Ovary (tissue), 7 donors: ENCODE measurements at regions not wholly inside any gene's neighbourhood (a gene's known extent, or its start where the extent isn't known, plus 50 kb on each side); places are given as distances from the start of the nearest gene placed in this dataset.

ENCODE experiments used
- DNase-seq, 5 donors: peaks; one replicate each; pipeline ENCODE4 v3.0.0-alpha.2; 2019 to 2020
- H3K27ac ChIP-seq, 2 donors: fragments of 200-600 bp; one replicate each; pipeline versions ENCODE4 v1.5.1 to v1.8.0; 2019 to 2022
- H3K27me3 ChIP-seq: fragments of 200-600 bp; one replicate; pipeline ENCODE4 v1.8.0; 2022
- H3K36me3 ChIP-seq: fragments of 200-600 bp; sonication (generic); one replicate; pipeline ENCODE4 v1.5.1; 2019
- H3K4me1 ChIP-seq: one replicate; pipeline ENCODE4 v1.8.1; 2013; ENCODE audit warnings: mild to moderate bottlenecking, moderate library complexity; ENCODE audit not compliant: insufficient read depth
- H3K4me3 ChIP-seq: fragments of 200-600 bp; sonication (generic); one replicate; pipeline ENCODE4 v1.5.1; 2017
- H3K9me3 ChIP-seq, 2 donors: fragments of 200-600 bp in 1 of 2; sonication (generic) in 1 of 2; one replicate each; pipeline versions ENCODE4 v1.5.1 to v1.8.1; 2013 to 2019; ENCODE audit warnings: mild to moderate bottlenecking in 1 of 2, moderate library complexity in 1 of 2
- CTCF ChIP-seq, 3 donors: fragments of 450-650 bp in 2 of 3; fragments of 200-600 bp in 1 of 3; IDR thresholded peaks; one replicate each; pipeline versions ENCODE4 v1.5.1 to v1.8.0; 2016 to 2022; ENCODE audit warnings: antibody characterized with exemption in 3 of 3, mild to moderate bottlenecking in 1 of 3
- EP300 ChIP-seq: sonication (generic); formaldehyde crosslinking; IDR thresholded peaks from one replicate; pipeline ENCODE4 v1.6.1; 2017; ENCODE audit warnings: antibody characterized with exemption
- POLR2A ChIP-seq: fragments of 450-650 bp; IDR thresholded peaks from one replicate; pipeline ENCODE4 v1.6.1; 2017; ENCODE audit warnings: antibody characterized with exemption, mild to moderate bottlenecking, moderate library complexity
- WGBS, 3 donors: extraction: QIAGEN DNeasy Blood & Tissue Kit in 1 of 3; methylation state at CpG; one replicate each; pipeline versions ENCODE4 v1.1.5 to v1.1.7; 2013 to 2017; 5-methylcytosine and 5-hydroxymethylcytosine counted together
- intact Hi-C, 4 donors: fragments of 100-400 bp; cut with DNase I; formaldehyde crosslinking; loops; one replicate each; pipeline versions ENCODE4 v1.11.0 to v1.15.1; 2022 to 2023
- donor health status: DM: no; HTN: no; CAD: no; lungs with moderate emphysema.
- donor health status: DM: no; HTN: no; CAD: no.
- donor health status: Bipolar disorder and iron deficiency.
- donor health status: DM: no; HTN: no; CAD: no.
- donor health status: DM: yes; HTN: yes; CAD: no.

GRCh38 chr17:45719335-45720071 is 64.6 kb upstream of the CRHR1 start:
- WGBS, 3 donors: 42 to 51% (median 49%) methylated on average over 3 of the region's 3 CpGs
- DNase-seq: no peak
- H3K36me3 ChIP-seq: no peaks in the 10 kb centered on the region
- intact Hi-C loops: no loop called here
- no peaks in the 10 kb centered on the region for H3K27me3 ChIP-seq
- no peak for TF ChIP-seq CTCF (IDR thresholded peaks at IDR 0.05)
- no peak for TF ChIP-seq POLR2A
- no peak for TF ChIP-seq EP300
- H3K4me1 ChIP-seq: no peaks in the 10 kb centered on the region
- H3K4me3 ChIP-seq: no peak overlapping the region
- no peaks in the 10 kb centered on the region for H3K9me3 ChIP-seq
- no peak overlapping the region for H3K27ac ChIP-seq

GRCh38 chr17:45720386-45720785 is 63.7 kb upstream of the CRHR1 start:
- Histone ChIP-seq H3K4me1 (no peaks in the 10 kb centered on the region), H3K9me3 (no peaks in the 10 kb centered on the region), H3K36me3 (no peaks in the 10 kb centered on the region), H3K4me3 (no peak overlapping the region), H3K27me3 (no peaks in the 10 kb centered on the region), H3K27ac (no peak overlapping the region)
- TF ChIP-seq EP300 (no peak), CTCF (IDR thresholded peaks at IDR 0.05) (no peak), POLR2A (no peak)
- no peak for DNase-seq
- intact Hi-C loops: no loop called here
- 70 to 81% (median 73%) methylated on average over 11 of the region's 11 CpGs for WGBS, 3 donors

- no peaks in the 10 kb centered on the region for H3K9me3 ChIP-seq
- WGBS, 3 donors: 13 to 19% (median 14%) methylated on average over 7 of the region's 7 CpGs
- no peak for TF ChIP-seq CTCF (IDR thresholded peaks at IDR 0.05)
- no peak for TF ChIP-seq POLR2A
- TF ChIP-seq EP300: no peak
- H3K4me3 ChIP-seq: no peak overlapping the region
- DNase-seq: no peak
- intact Hi-C loops: loop anchor here in 1 of 4 donors (2.0 kb wide), 1 partner anchor 61 kb away; no protein-coding TSS in a partner anchor
- no peaks in the 10 kb centered on the region for H3K27me3 ChIP-seq
- H3K36me3 ChIP-seq: no peaks in the 10 kb centered on the region
- H3K27ac ChIP-seq: no peak overlapping the region
- no peaks in the 10 kb centered on the region for H3K4me1 ChIP-seq
Measured at GRCh38 chr17:45722161-45722560, 62.0 kb upstream of the CRHR1 start.

GRCh38 chr17:45729294-45729907 is 54.7 kb upstream of the CRHR1 start:
- no peaks in the 10 kb centered on the region for H3K36me3 ChIP-seq
- no peak for TF ChIP-seq CTCF (IDR thresholded peaks at IDR 0.05)
- TF ChIP-seq EP300: no peak
- TF ChIP-seq POLR2A: no peak
- intact Hi-C loops: no loop called here
- H3K4me3 ChIP-seq: no peak overlapping the region
- 54 to 63% (median 56%) methylated on average over 5 of the region's 5 CpGs for WGBS, 3 donors
- H3K9me3 ChIP-seq: peaks cover 0 to 3% of the 10 kb centered on the region in 2 donors
- DNase-seq: no peak
- no peaks in the 10 kb centered on the region for H3K4me1 ChIP-seq
- H3K27me3 ChIP-seq: no peaks in the 10 kb centered on the region
- H3K27ac ChIP-seq: no peak overlapping the region
